CD4-positive, alpha-beta T cell treated with Interleukin-6 at 100 ng/mL for 8 hours (primary cell): ENCODE measurements at regions not wholly inside any gene's neighbourhood (a gene's known extent, or its start where the extent isn't known, plus 50 kb on each side); places are given as distances from the start of the nearest gene placed in this dataset.

Experiments
- DNase-seq: peaks from one replicate; pipeline ENCODE4 v3.0.0-alpha.2; 2020; ENCODE audit warnings: mixed read lengths, low spot score

GRCh38 chr5:143497749-143498148 lies 94.3 kb upstream of the NR3C1 start:
- no peak for DNase-seq

GRCh38 chr5:143496943-143497342 lies 93.5 kb upstream of the NR3C1 start:
- no peak for DNase-seq

GRCh38 chr5:143495821-143496275 lies 92.4 kb upstream of the NR3C1 start:
- DNase-seq = no peak

GRCh38 chr5:143495110-143495509 lies 91.6 kb upstream of the NR3C1 start:
- DNase-seq = no peak

GRCh38 chr5:143494595-143494994 lies 91.1 kb upstream of the NR3C1 start:
- DNase-seq = no peak

GRCh38 chr5:143494162-143494561 lies 90.7 kb upstream of the NR3C1 start:
- no peak for DNase-seq

GRCh38 chr5:143492783-143493182 lies 89.3 kb upstream of the NR3C1 start:
- DNase-seq = no peak

GRCh38 chr5:143491646-143492045 lies 88.2 kb upstream of the NR3C1 start:
- no peak for DNase-seq

- no peak for DNase-seq
Measured at GRCh38 chr5:143488381-143488780, 84.9 kb upstream of the NR3C1 start.

GRCh38 chr5:143484601-143485000 lies 81.1 kb upstream of the NR3C1 start:
- DNase-seq = no peak

GRCh38 chr5:143481697-143482531 lies 78.4 kb upstream of the NR3C1 start:
- no peak for DNase-seq

- no peak for DNase-seq
Measured at GRCh38 chr5:143480001-143480400, 76.5 kb upstream of the NR3C1 start.

- DNase-seq = no peak
Measured at GRCh38 chr5:143479394-143479793, 75.9 kb upstream of the NR3C1 start.

GRCh38 chr5:143476601-143477211 lies 73.2 kb upstream of the NR3C1 start:
- no peak for DNase-seq

GRCh38 chr5:143474616-143475015 lies 71.1 kb upstream of the NR3C1 start:
- DNase-seq = no peak

- no peak for DNase-seq
Measured at GRCh38 chr5:143473481-143473880, 70.0 kb upstream of the NR3C1 start.

- DNase-seq = no peak
Measured at GRCh38 chr5:143472576-143472975, 69.1 kb upstream of the NR3C1 start.

- no peak for DNase-seq
Measured at GRCh38 chr5:143471666-143472464, 68.4 kb upstream of the NR3C1 start.

- DNase-seq = no peak
Measured at GRCh38 chr5:143471041-143471509, 67.6 kb upstream of the NR3C1 start.

GRCh38 chr5:143470120-143470519 lies 66.6 kb upstream of the NR3C1 start:
- DNase-seq = no peak

GRCh38 chr5:143469125-143469524 lies 65.6 kb upstream of the NR3C1 start:
- no peak for DNase-seq

GRCh38 chr5:143466632-143467031 lies 63.1 kb upstream of the NR3C1 start:
- DNase-seq = no peak
